SU-DHL-6 (cell line): ENCODE measurements at regions not wholly inside any gene's neighbourhood (a gene's known extent, or its start where the extent isn't known, plus 50 kb on each side); places are given as distances from the start of the nearest gene placed in this dataset.

Source experiments
- EZH2phosphoT487 ChIP-seq: fragments of 200-600 bp; sonication (generic), shearing (Covaris generic); conservative IDR thresholded peaks from 2 replicates; pipeline ENCODE4 v1.6.1; 2018; ENCODE audit warnings: mild to moderate bottlenecking, antibody characterized with exemption, low read length, moderate library complexity, mixed read lengths
- TF ChIP-seq, protein P1 (sequence below): fragments of 200-600 bp; sonication (generic); IDR thresholded peaks from one replicate; pipeline ENCODE4 v1.5.1; 2017; ENCODE audit warnings: antibody characterized with exemption, mild to moderate bottlenecking, low read length, moderate library complexity; ENCODE audit not compliant: insufficient read depth, poor library complexity, severe bottlenecking

DNA sequence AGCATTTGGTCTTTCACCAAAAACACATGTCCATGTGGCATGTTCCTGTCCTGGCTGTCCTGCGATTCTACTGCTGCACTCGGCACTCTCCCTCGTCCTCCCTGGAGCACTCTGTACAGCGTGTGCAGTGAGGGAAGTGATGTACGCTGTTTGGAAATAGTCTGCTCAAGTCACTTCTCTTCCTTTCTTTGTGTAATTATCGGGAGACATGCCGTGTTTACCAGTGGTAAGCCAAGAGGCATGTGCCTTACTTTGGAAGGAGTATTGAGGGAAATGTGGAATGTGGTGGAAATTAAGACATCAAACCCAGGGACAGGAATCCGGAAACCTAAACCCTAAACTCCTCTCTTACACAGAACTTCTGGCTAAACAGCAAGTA lies 268.5 kb upstream of the FOXQ1 start:
- TF ChIP-seq, protein P1, sequence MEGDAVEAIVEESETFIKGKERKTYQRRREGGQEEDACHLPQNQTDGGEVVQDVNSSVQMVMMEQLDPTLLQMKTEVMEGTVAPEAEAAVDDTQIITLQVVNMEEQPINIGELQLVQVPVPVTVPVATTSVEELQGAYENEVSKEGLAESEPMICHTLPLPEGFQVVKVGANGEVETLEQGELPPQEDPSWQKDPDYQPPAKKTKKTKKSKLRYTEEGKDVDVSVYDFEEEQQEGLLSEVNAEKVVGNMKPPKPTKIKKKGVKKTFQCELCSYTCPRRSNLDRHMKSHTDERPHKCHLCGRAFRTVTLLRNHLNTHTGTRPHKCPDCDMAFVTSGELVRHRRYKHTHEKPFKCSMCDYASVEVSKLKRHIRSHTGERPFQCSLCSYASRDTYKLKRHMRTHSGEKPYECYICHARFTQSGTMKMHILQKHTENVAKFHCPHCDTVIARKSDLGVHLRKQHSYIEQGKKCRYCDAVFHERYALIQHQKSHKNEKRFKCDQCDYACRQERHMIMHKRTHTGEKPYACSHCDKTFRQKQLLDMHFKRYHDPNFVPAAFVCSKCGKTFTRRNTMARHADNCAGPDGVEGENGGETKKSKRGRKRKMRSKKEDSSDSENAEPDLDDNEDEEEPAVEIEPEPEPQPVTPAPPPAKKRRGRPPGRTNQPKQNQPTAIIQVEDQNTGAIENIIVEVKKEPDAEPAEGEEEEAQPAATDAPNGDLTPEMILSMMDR = no peak
- TF ChIP-seq EZH2phosphoT487 = no peak
